ENCODE measurements at regions not wholly inside any gene's neighbourhood (a gene's known extent, or its start where the extent isn't known, plus 50 kb on each side); places are given as distances from the start of the nearest gene placed in this dataset.

GRCh38 chr10:71052076-71052660, 160.2 kb upstream of the UNC5B start:
- TF ChIP-seq CTCF (IDR thresholded peaks at IDR 0.05; ENCODE audit: extremely low read depth, insufficient read depth, missing control alignments), result no peak

GRCh38 chr10:71052708-71053107, 159.7 kb upstream of the UNC5B start:
- no peak for TF ChIP-seq CTCF (IDR thresholded peaks at IDR 0.05; ENCODE audit: extremely low read depth, insufficient read depth, missing control alignments)
- no peak for DNase-seq (ENCODE audit: low spot score)
- in situ Hi-C loops (cut with MboI; ENCODE audit: low pct_unique_long_range_greater_than_20kb, low sequenced_read_pairs, unreplicated experiment), result no loop called here

More at GRCh38 chr10:71052076-71052660, 160.2 kb upstream of the UNC5B start:
- in situ Hi-C loops (cut with MboI; ENCODE audit: low pct_unique_long_range_greater_than_20kb, low sequenced_read_pairs, unreplicated experiment), result no loop called here
- DNase-seq (ENCODE audit: low spot score), result no peak

GRCh38 chr10:71053169-71053895, 159.0 kb upstream of the UNC5B start:
- no peak for DNase-seq (ENCODE audit: low spot score)
- TF ChIP-seq CTCF (IDR thresholded peaks at IDR 0.05; ENCODE audit: extremely low read depth, insufficient read depth, missing control alignments), result no peak
- in situ Hi-C loops (cut with MboI; ENCODE audit: low pct_unique_long_range_greater_than_20kb, low sequenced_read_pairs, unreplicated experiment), result no loop called here

- no peak for TF ChIP-seq CTCF (IDR thresholded peaks at IDR 0.05; ENCODE audit: extremely low read depth, insufficient read depth, missing control alignments)
- in situ Hi-C loops (cut with MboI; ENCODE audit: low pct_unique_long_range_greater_than_20kb, low sequenced_read_pairs, unreplicated experiment), result no loop called here
- DNase-seq (ENCODE audit: low spot score), result no peak
These were observed 154.1 kb upstream of the UNC5B start for GRCh38 chr10:71058308-71058707.

GRCh38 chr10:71059054-71059818, 153.1 kb upstream of the UNC5B start:
- no peak for DNase-seq (ENCODE audit: low spot score)
- in situ Hi-C loops (cut with MboI; ENCODE audit: low pct_unique_long_range_greater_than_20kb, low sequenced_read_pairs, unreplicated experiment), result no loop called here
- no peak for TF ChIP-seq CTCF (IDR thresholded peaks at IDR 0.05; ENCODE audit: extremely low read depth, insufficient read depth, missing control alignments)

- DNase-seq (ENCODE audit: low spot score), result no peak
- in situ Hi-C loops (cut with MboI; ENCODE audit: low pct_unique_long_range_greater_than_20kb, low sequenced_read_pairs, unreplicated experiment), result no loop called here
- TF ChIP-seq CTCF (IDR thresholded peaks at IDR 0.05; ENCODE audit: extremely low read depth, insufficient read depth, missing control alignments), result no peak
These were observed 152.4 kb upstream of the UNC5B start for GRCh38 chr10:71059943-71060342.
